ENCODE measurements at regions not wholly inside any gene's neighbourhood (a gene's known extent, or its start where the extent isn't known, plus 50 kb on each side); places are given as distances from the start of the nearest gene placed in this dataset.

DNA sequence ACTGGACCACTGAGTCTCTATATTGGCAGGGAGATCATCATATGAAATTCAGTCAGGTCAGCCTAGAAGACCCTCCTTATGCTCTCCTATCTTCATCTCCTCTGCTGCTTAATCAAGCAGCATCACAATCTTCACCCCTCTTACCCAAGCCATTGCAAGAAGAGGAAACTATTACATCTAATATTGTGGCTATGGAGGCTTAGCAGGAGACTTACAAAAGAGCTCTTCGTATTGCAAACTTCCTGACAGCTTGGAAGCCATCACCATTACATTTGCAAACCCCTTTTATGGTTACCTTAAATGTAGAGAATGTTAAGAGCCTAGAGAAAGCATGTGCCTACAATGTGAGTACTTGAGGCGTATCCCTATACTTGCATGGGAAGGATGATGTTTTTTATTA is 87.2 kb upstream of the STXBP5 start:
- no peak for DNase-seq (ENCODE audit: low read depth in 2 of 3, low spot score in 2 of 3)

DNA sequence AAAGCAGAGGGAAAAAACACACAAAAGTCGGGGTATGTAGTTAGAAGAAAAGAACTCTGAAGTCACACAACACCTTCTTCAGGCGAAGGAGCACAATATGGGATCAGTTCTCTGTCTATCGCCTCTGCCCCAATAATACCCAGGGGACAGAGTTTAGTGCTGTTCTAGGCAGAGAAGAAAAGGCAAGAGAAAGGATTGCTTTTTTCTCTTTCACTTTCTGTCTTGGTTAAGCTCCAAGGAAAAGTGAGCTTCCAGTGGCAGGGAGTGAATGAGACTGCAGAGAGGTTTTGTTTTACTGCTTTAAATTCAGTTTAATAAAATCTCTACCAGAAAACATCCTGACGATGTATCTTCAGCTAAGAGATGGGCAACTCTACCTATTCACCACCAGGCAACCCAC is 86.6 kb upstream of the STXBP5 start:
- no peak for DNase-seq (ENCODE audit: low read depth in 2 of 3, low spot score in 2 of 3)

DNA sequence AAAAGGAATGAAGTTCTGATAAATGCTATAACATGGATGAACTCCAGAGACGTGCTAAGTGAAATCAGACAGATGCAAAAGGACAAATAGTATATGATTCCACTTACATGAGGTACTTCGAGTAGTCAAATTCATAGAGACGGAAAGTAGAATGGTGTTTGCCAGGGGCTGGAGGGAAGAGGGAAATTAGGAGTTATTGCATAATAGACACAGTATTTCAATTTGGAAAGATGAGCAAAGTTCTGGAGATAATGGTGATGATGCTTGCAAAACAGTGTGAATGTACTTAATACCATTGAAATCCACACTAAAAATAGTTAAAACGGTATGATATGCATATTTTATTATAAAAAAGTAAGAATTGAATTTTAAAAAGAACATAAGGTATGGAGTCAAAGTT is 84.9 kb upstream of the STXBP5 start:
- no peak for DNase-seq (ENCODE audit: low read depth in 2 of 3, low spot score in 2 of 3)

DNA sequence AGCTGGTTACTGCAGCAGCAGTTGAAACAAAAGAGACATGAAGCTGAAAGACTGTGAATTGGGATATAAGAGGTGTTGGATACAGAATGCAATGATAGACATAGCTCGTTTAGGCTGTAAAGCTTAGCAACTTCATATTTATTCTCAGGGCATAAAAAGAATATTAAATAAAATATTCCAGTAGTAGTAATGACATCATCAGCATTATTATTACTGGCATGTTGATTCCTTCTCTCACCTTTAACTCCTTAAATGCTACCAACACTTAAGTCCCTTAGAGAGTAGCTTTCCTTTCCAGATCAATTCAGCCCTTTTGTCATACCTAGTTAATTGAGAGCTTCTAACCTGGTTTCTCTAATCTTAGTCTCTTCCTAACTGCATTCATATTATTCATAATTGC is 81.4 kb upstream of the STXBP5 start:
- no peak for DNase-seq (ENCODE audit: low read depth in 2 of 3, low spot score in 2 of 3)

DNA sequence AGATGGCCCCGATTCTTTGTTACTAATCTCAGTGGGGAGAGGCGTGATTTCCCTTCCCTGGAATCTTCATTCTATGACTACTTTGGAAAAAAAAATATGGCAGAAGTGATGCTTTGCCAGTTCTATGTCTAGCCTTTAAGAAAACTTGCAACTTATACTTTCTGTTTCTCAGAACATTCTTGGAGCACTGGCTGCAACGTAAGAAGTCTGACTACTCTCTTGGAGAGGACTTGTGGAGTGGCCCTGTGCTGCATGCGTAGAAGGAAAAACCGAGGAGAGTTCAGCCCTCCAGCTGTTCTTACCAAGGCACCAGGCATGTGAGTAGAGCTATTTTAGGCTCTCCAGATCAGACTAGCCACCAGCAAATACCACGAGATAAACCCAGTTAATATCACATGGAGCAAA is 77.6 kb upstream of the STXBP5 start:
- no peak for DNase-seq (ENCODE audit: low read depth in 2 of 3, low spot score in 2 of 3)

DNA sequence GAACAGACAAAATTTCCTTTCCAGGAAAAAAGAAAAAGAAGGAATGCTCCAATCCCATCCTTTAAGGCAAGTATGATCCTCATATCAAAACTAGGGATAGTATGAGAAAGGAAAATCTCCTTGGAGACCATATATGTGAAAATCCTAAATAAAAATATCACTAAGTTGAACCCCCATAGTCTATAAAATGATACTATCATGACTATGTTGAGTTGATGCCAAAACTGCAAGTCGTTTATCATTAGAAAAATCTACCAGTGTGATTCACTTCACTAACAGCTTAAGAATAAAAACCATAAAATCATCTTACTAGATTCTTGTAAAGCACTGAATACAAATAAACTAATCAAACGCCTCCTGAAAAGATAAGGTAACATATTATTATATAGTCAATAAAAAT is 76.6 kb upstream of the STXBP5 start:
- no peak for DNase-seq (ENCODE audit: low read depth in 2 of 3, low spot score in 2 of 3)

DNA sequence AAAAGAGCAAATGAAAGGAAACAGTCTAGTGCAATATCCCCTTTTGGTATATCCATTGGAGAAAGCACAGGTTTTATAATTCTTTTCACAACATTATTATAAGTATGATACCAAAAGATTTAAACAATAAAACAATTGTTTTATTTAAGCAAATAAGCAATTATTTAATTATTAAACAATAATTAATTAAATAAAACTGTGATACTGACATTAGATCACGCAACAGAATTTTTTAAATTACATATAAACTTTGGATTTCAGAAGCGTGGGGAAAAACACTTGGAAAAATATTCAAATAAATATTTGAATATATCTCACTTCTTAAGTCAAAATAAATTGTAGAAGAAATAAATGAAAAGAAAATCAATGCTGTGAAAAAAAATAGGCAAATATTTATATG is 76.2 kb upstream of the STXBP5 start:
- no peak for DNase-seq (ENCODE audit: low read depth in 2 of 3, low spot score in 2 of 3)

DNA sequence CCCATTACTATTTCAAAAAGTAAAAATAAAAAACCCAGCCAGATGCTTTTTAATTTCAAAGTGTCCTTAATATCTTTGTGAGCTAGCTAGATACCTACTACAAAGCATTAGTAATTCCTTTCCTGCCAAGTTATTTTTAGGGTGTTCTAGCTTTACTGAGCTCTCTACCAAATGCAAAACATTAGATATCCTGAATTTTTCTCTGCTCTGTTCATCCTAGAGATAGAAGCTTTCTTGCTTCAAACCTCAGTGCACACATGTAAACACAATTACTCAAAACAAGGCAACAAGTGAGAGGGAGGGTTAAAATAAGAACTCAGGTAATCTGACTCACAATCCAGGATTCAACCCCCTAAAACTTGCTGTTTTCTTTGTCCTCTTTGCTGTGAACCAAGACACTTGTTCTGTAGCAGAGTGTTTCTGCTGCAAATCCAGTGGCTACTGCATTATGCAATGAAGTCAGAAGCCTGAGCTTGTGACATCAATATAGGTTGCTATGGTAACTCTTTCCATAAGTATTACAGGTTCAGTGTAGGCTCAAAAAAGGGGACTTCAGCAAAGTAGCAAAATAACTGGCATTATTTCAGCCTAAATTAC is 72.6 kb upstream of the STXBP5 start:
- peak in 1 of 3 donors; percentile 37 for DNase-seq (ENCODE audit: low read depth in 2 of 3, low spot score in 2 of 3)

DNA sequence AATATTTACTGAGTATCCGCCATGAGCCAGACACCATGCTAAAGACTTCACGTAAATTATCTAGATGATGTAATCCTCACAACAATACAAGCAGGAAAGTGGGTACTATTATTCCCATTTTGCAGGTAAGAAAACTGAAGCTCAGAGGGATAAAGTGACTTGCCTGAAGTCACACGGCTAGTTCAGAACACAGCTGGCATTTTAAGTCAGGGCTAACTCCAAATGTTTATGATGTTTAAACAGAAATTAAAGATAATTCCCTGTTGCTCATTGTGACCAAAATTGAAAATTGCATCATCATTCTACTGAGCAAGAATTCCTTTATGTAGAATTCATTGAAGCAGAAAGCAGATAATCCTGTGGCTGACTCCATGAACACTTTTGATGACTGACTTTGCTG is 71.3 kb upstream of the STXBP5 start:
- DNase-seq (ENCODE audit: low read depth in 2 of 3, low spot score in 2 of 3), result no peak

DNA sequence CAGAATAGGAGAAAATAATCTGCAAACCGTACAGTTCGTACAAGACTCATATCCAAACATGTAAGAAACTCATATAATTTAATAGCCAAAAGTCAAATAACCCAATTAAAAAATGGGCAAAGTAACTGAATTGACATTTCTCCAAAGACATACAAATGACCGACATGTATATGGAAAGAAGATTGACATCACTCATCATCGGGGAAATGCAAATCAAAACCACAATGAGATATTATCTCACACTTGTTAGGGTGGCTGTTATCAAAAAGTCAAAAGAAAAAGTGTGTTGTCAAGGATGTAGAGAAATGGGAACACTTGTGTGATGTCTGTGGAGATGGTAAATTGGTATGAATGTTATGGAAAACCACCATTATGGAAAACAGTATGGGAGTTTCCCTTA is 70.5 kb upstream of the STXBP5 start:
- no peak for DNase-seq (ENCODE audit: low read depth in 2 of 3, low spot score in 2 of 3)

DNA sequence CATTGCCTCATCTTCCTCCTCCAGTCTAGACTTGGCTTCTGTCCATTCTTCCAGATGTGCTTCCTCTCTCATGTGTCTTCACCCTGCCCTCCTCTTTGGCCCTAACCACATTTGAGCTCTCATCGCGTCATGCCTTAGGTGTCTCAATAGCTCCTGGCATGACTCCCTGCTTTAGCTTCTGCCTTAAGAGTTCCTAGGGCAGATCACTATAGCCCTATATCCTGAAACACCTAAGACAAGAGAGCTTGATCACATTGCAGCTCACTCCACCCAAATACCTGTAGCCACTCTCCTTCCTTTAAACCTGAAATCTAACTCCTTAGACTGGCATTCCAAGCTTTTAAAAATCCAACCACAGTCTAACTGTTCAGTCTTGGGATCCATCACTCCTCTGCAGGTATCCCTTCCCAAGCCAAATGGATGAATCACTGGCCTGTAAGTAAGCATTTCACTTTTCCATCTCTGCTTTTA is 69.0 kb upstream of the STXBP5 start:
- peak in 1 of 3 donors; percentile 29 for DNase-seq (ENCODE audit: low read depth in 2 of 3, low spot score in 2 of 3)

DNA sequence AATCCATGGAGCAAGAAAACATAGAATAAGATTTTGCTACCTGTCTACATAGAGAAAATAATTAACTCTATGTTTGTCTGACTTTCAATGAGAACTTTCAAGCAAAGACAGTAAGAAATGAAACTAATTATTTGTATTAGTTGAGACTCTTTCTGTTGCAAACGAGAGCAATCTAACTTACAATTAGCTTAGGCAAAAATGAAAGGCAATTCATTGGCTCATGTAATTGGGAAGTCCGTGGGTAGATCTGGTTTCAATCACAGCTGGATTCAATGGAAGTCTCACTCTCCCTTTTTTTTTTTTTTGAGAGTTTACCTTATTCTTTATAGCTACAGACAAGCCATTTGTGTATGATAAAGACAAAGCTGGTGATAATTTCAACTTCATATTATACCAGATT is 68.2 kb upstream of the STXBP5 start:
- no peak for DNase-seq (ENCODE audit: low read depth in 2 of 3, low spot score in 2 of 3)

DNA sequence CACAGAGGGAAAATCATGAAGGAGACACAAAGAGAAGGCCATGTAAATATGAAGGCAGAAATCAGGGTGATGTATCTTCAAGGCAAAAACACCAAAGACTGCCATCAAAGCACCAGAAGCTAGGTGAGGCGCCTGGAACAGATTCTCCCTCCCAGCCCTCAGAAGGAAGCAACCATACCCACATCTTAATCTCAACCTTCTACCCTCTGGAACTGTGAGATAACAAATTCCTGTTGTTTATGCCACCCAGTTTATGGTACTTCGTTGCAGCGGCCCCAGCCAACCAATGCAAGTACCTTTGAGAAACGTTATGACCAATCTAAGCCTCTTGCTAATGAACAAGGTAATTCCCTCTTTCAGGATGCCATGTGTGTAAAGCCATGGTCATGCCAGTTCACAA is 66.2 kb upstream of the STXBP5 start:
- DNase-seq (ENCODE audit: low read depth in 2 of 3, low spot score in 2 of 3), result no peak

DNA sequence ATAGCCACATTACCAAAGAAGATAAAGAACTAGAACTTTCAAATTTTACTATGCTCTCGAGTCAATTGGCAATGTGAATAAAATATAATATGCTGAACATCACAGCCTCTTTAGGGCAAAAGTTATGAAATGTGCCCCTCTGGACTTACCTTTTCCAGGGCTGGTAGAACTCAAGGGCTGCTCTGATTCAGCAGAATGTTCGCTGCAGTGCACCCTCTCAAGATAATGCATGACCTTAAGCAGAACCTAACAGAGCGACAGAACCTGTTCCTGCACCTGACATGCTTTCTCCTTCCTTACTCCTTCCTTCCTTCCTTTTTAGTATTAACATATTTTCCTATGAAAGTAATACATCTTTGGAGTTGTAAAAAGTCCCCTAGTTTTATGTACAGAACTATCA is 65.4 kb upstream of the STXBP5 start:
- DNase-seq (ENCODE audit: low read depth in 2 of 3, low spot score in 2 of 3), result no peak

DNA sequence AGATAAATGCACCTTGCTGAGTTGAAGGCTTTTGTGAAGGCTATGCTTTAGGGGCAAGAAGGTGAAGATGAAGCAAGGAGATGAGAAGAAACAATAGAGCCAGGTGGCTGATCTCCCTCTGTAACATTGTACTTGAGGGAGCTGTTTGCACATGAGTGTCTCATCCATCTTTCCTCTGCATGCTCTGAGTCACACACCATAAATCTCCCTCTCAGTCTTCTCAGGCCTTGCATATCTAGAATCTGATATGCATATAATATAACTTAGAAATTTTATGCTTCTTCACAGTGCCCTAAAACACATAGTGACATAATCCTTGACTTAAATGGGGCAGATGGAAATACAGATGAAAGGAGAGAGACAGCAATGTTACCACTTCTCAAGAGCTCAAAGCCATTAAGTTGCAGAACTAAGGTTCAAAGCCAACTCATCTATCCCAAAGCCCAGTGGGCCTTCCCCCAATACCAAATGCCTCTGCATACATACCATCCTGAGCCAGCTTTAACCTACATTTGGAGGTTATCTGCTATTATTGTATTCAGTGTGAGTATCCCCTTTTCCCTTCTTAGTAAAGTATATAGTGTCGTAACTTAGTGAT is 62.4 kb upstream of the STXBP5 start:
- no peak for DNase-seq (ENCODE audit: low read depth in 2 of 3, low spot score in 2 of 3)

DNA sequence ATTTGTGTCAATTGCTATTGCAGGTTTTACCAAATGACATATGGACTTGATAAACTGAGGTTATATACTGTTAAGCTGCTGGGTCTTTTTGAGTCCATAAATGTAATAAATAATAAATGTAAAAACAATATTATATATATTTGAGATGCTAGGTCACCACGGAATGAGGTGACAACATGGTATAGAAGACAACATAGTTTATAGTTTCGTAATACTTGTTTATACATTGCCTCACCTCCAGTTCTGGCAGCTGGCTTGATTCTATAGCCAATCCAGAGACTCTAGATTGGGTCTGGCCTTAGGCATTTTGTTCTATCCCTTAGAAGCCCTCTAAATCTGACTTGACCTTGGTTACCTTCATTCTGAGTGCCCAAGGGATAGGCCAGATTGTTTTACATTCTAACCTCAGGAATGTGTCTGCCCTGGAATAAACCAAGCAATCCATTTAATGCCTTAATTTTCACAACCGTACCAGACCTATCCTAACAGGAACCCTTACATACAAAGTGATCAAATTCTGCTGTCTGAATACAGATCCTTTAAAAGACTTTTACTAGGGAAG is 61.5 kb upstream of the STXBP5 start:
- DNase-seq (ENCODE audit: low read depth in 2 of 3, low spot score in 2 of 3), result no peak

DNA sequence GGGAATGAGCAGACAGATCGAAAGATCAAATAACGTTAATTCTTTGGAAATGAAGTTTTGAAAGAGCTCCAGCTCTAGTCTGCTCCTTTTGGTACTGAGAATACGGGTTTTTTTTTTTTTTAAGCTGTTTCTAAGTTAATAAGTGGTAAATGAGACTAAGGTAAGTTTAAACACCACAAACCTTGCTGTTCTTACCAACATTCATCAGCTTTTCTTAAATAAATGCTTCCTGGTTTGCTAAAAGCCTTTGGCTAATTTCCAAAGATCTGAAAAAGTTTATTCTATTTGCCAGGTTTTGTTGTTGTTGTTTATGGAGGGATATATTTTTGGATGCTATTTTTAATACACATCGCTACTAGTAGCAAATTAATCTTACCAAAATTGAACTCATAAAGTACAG is 55.1 kb upstream of the STXBP5 start:
- DNase-seq (ENCODE audit: low read depth in 2 of 3, low spot score in 2 of 3), result no peak

DNA sequence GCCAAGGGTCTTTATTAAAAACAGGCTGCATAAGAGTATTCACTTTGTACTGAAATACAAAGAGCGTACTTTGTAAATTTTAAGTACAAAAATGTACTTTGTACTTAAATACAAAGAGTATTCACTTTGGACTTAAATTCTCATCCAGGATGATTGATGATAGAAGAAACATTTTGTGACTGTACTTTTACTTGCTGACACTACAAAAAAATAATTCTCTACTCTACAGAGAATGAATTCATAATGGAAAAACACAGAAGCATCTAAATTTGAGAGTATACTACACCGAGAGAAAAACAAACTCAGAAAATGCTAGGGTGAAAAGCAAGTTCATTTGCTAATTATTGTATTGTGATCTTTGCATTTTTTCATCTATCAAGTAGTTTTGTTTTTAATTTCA is 54.4 kb upstream of the STXBP5 start:
- no peak for DNase-seq (ENCODE audit: low read depth in 2 of 3, low spot score in 2 of 3)

DNA sequence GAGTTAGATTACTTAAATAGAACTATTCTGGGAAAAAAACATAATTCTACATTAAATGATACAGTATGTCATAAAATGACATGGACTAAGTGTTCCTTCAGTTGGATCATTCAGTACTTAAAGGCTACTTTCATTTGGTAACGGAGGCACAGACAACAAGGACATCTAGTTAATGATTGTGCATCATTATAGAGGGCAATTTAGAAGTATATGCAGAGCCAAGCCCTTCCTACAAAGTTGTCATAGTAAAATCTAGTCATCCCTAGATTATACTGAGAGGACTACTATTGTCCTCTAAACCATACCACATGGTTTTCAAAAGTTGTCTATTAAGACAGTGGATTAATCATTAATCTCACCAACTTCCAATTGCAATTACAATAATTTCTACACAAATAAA is 53.9 kb upstream of the STXBP5 start:
- no peak for DNase-seq (ENCODE audit: low read depth in 2 of 3, low spot score in 2 of 3)

Data from hematopoietic multipotent progenitor cell (in vitro differentiated cells).